Prostate gland (tissue), 2 donors: ENCODE measurements at regions not wholly inside any gene's neighbourhood (a gene's known extent, or its start where the extent isn't known, plus 50 kb on each side); places are given as distances from the start of the nearest gene placed in this dataset.

Experiments used
- CTCF ChIP-seq, 4 experiments: fragments of 200-600 bp in 2 of 4; fragments of 450-650 bp in 2 of 4; sonication (generic) in 2 of 4; IDR thresholded peaks; 1 replicate in 3 of 4; 2 replicates in 1 of 4; pipeline ENCODE4 v1.5.1; 2016 to 2019; ENCODE audit warnings: antibody characterized with exemption in 4 of 4, mild to moderate bottlenecking in 2 of 4, moderate library complexity in 2 of 4
- POLR2A ChIP-seq: fragments of 450-650 bp; IDR thresholded peaks from one replicate; pipeline ENCODE4 v1.6.1; 2016; ENCODE audit warnings: antibody characterized with exemption, mild to moderate bottlenecking
- POLR2AphosphoS5 ChIP-seq: sonication (generic); formaldehyde crosslinking; IDR thresholded peaks from one replicate; pipeline ENCODE4 v1.6.1; 2017; ENCODE audit warnings: antibody characterized with exemption

GRCh38 chr10:108069096-108069495 is 904.6 kb upstream of the SORCS1 start:
- no peak for TF ChIP-seq CTCF (IDR thresholded peaks at IDR 0.05)
- no peak for TF ChIP-seq POLR2A
- TF ChIP-seq POLR2AphosphoS5, result no peak
